Fibroblast of lung (primary cell): ENCODE measurements at regions not wholly inside any gene's neighbourhood (a gene's known extent, or its start where the extent isn't known, plus 50 kb on each side); places are given as distances from the start of the nearest gene placed in this dataset.

Experiments
- DNase-seq, 2 donors: peaks; one replicate each; pipeline versions ENCODE4 v3.0.0 to v3.0.0-alpha.2; 2010; ENCODE audit warnings: low read depth in 2 of 2
- H2AFZ ChIP-seq: 2 replicates; pipeline ENCODE4 v1.5.1; 2012; ENCODE audit warnings: low read length, control low read depth, inconsistent platforms
- H3K27ac ChIP-seq: 2 replicates; pipeline ENCODE4 v1.5.1; 2011; ENCODE audit warnings: low read length, control low read depth; ENCODE audit not compliant: insufficient read depth
- H3K27me3 ChIP-seq: 2 replicates; pipeline ENCODE4 v1.5.1; 2011; ENCODE audit warnings: mild to moderate bottlenecking, low read length; ENCODE audit not compliant: control insufficient read depth, insufficient read depth
- H3K36me3 ChIP-seq: 2 replicates; pipeline ENCODE4 v1.5.1; 2011; ENCODE audit warnings: low read length; ENCODE audit not compliant: control insufficient read depth, insufficient read depth
- H3K4me1 ChIP-seq: 2 replicates; pipeline ENCODE4 v1.5.1; 2011; ENCODE audit warnings: low read length; ENCODE audit not compliant: control insufficient read depth, insufficient read depth; ENCODE audit errors: extremely low read depth
- H3K4me2 ChIP-seq: 2 replicates; pipeline ENCODE4 v1.5.1; 2011; ENCODE audit warnings: low read length, control low read depth; ENCODE audit not compliant: insufficient read depth; ENCODE audit errors: extremely low read depth
- H3K4me3 ChIP-seq, 4 experiments: fragments of 200-600 bp in 1 of 4; sonication (generic) in 1 of 4; replicated peaks in 1 of 4; 2 replicates each; pipeline ENCODE4 v1.5.1; 2011 to 2016; ENCODE audit warnings: low read length in 4 of 4, low read depth in 3 of 4, mild to moderate bottlenecking in 3 of 4, control low read depth in 2 of 4, inconsistent platforms in 1 of 4, mixed read lengths in 1 of 4; ENCODE audit not compliant: insufficient read depth in 1 of 4; ENCODE audit errors: control extremely low read depth in 1 of 4
- H3K79me2 ChIP-seq: 2 replicates; pipeline ENCODE4 v1.5.1; 2012; ENCODE audit warnings: mild to moderate bottlenecking, low read length, inconsistent platforms; ENCODE audit not compliant: control insufficient read depth, insufficient read depth
- H3K9ac ChIP-seq: 2 replicates; pipeline ENCODE4 v1.5.1; 2011; ENCODE audit warnings: mild to moderate bottlenecking, low read length, control low read depth; ENCODE audit not compliant: insufficient read depth
- H3K9me3 ChIP-seq: 2 replicates; pipeline ENCODE4 v1.5.1; 2012; ENCODE audit warnings: low read depth, low read length; ENCODE audit not compliant: control insufficient read depth, insufficient read depth
- H4K20me1 ChIP-seq: 2 replicates; pipeline ENCODE4 v1.5.1; 2011; ENCODE audit warnings: low read length; ENCODE audit not compliant: control insufficient read depth, insufficient read depth; ENCODE audit errors: extremely low read depth
- EZH2 ChIP-seq: IDR thresholded peaks from 2 replicates; pipeline ENCODE4 v1.5.1; 2012; ENCODE audit warnings: low read length, control low read depth, mild to moderate bottlenecking; ENCODE audit errors: missing control alignments
- TF ChIP-seq, protein P1 (sequence below), 2 donors: IDR thresholded peaks in 1 of 2; conservative IDR thresholded peaks in 1 of 2; 1 replicate in 1 of 2; 2 replicates in 1 of 2; pipeline ENCODE4 v1.5.1; 2011 to 2012; ENCODE audit warnings: low read length in 2 of 2, control low read depth in 1 of 2, inconsistent platforms in 1 of 2, low read depth in 1 of 2, mild to moderate bottlenecking in 1 of 2

DNA sequence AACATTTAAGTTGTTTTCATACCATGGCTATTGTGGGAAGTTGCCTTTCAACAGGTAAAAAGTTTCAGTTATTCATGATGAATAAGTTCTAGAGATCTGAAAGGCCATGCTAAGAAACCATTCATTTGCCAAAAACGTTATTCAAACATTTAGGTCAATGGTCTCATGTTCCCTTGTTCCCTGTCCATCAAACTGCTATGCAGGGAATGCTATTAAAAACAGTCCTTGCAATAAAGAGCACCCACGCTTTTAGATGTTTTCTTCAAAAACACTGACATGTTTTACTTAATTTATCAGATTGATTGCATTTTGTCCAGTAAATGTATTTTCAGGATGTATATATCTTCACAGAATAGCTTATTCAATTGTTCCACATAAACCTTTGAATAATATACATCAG, 573.2 kb upstream of the PCDH20 start:
- Histone ChIP-seq H3K36me3 (no peaks in the 10 kb centered on the region), H3K79me2 (no peaks in the 10 kb centered on the region), H3K4me2 (no peak overlapping the region), H3K4me1 (no peaks in the 10 kb centered on the region), H3K27ac (no peak overlapping the region), H2AFZ (no peak overlapping the region), H3K4me3 (no peak overlapping the region), H3K27me3 (no peaks in the 10 kb centered on the region), H3K9me3 (no peaks in the 10 kb centered on the region), H4K20me1 (no peaks in the 10 kb centered on the region), H3K9ac (no peak overlapping the region)
- DNase-seq: no peak
- TF ChIP-seq EZH2: no peak
- TF ChIP-seq, protein P1, sequence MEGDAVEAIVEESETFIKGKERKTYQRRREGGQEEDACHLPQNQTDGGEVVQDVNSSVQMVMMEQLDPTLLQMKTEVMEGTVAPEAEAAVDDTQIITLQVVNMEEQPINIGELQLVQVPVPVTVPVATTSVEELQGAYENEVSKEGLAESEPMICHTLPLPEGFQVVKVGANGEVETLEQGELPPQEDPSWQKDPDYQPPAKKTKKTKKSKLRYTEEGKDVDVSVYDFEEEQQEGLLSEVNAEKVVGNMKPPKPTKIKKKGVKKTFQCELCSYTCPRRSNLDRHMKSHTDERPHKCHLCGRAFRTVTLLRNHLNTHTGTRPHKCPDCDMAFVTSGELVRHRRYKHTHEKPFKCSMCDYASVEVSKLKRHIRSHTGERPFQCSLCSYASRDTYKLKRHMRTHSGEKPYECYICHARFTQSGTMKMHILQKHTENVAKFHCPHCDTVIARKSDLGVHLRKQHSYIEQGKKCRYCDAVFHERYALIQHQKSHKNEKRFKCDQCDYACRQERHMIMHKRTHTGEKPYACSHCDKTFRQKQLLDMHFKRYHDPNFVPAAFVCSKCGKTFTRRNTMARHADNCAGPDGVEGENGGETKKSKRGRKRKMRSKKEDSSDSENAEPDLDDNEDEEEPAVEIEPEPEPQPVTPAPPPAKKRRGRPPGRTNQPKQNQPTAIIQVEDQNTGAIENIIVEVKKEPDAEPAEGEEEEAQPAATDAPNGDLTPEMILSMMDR (conservative IDR thresholded peaks at IDR 0.05 in 1 of 2, IDR thresholded peaks at IDR 0.05 in 1 of 2; ENCODE audit: low read depth in 1 of 2, low read length in 2 of 2): no peak

DNA sequence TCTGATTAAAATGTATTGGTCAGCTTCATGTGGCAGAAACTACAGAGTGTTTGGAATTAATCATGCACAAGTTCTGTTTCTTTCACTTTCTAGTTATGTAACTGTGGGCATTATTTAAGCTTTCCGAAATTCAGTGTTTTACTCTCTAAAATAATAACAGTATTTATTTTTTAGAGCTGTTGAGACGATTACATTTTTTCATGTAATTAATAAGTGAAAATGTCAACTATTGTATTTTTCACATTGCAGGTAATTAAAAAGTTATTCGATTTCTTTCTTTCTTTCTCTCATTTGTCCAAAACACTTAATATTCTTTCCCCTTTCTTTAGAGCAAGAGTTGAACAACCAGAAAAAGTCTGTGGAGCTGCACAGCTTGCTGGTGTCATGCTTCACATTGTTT, 559.4 kb upstream of the PCDH20 start:
- no peaks in the 10 kb centered on the region for H3K27me3 ChIP-seq

DNA sequence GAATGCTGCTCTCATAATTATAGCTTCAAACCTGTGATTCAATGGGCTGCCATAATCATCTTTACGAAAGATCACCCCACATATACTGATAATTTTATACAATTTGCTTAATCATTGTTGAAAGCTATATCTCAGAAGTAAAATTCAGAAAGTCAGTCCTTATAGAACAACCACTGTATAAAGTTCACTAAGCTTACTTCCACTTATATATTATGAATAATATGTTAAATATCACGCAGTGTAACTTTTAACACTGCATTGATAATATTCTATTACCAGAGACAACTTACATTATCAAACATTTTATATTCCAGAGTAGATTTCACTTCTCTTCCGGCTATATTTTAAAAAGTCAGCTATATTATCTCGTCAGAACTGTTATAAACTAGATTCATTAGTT, 550.1 kb upstream of the PCDH20 start:
- Histone ChIP-seq H3K9me3 (no peaks in the 10 kb centered on the region), H3K36me3 (no peaks in the 10 kb centered on the region)
- no peak for DNase-seq

More for the DNA sequence above, 559.4 kb upstream of the PCDH20 start:
- Histone ChIP-seq H3K9me3 (no peaks in the 10 kb centered on the region), H3K9ac (no peak overlapping the region), H3K27ac (no peak overlapping the region), H2AFZ (no peak overlapping the region), H3K36me3 (no peaks in the 10 kb centered on the region), H3K79me2 (no peaks in the 10 kb centered on the region), H4K20me1 (no peaks in the 10 kb centered on the region), H3K4me1 (no peaks in the 10 kb centered on the region), H3K4me2 (no peak overlapping the region), H3K4me3 (no peak overlapping the region)
- no peak for TF ChIP-seq EZH2
- TF ChIP-seq, protein P1 (conservative IDR thresholded peaks at IDR 0.05 in 1 of 2, IDR thresholded peaks at IDR 0.05 in 1 of 2; ENCODE audit: low read depth in 1 of 2, low read length in 2 of 2): no peak
- no peak for DNase-seq

More for the DNA sequence above, 550.1 kb upstream of the PCDH20 start:
- Histone ChIP-seq H3K9ac (no peak overlapping the region), H3K4me1 (no peaks in the 10 kb centered on the region), H3K27me3 (no peaks in the 10 kb centered on the region), H3K27ac (no peak overlapping the region), H3K4me2 (no peak overlapping the region), H2AFZ (no peak overlapping the region), H3K4me3 (no peak overlapping the region), H3K79me2 (no peaks in the 10 kb centered on the region), H4K20me1 (no peaks in the 10 kb centered on the region)
- no peak for TF ChIP-seq EZH2
- TF ChIP-seq, protein P1 (conservative IDR thresholded peaks at IDR 0.05 in 1 of 2, IDR thresholded peaks at IDR 0.05 in 1 of 2; ENCODE audit: low read depth in 1 of 2, low read length in 2 of 2): no peak
